NB4 (cell line): ENCODE measurements at regions not wholly inside any gene's neighbourhood (a gene's known extent, or its start where the extent isn't known, plus 50 kb on each side); places are given as distances from the start of the nearest gene placed in this dataset.

ENCODE experiments used
- CTCF ChIP-seq: IDR thresholded peaks from one replicate; pipeline ENCODE4 v1.5.1; 2012; ENCODE audit warnings: low read depth, low read length
- POLR2A ChIP-seq: IDR thresholded peaks from 2 replicates; pipeline ENCODE4 v1.6.1; 2011; ENCODE audit warnings: mild to moderate bottlenecking; ENCODE audit not compliant: insufficient read length; ENCODE audit errors: extremely low read depth
- TF ChIP-seq, protein P1 (sequence below): IDR thresholded peaks from 2 replicates; pipeline ENCODE4 v1.6.1; 2011; ENCODE audit warnings: low read depth, low read length

- no peak for TF ChIP-seq CTCF
- TF ChIP-seq POLR2A, result no peak
- TF ChIP-seq, protein P1, sequence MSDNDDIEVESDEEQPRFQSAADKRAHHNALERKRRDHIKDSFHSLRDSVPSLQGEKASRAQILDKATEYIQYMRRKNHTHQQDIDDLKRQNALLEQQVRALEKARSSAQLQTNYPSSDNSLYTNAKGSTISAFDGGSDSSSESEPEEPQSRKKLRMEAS, result no peak
Observed at GRCh38 chr5:109959652-109960051, 269.9 kb downstream of the MAN2A1 start.
